Pancreas (tissue), 10 donors: ENCODE measurements at regions not wholly inside any gene's neighbourhood (a gene's known extent, or its start where the extent isn't known, plus 50 kb on each side); places are given as distances from the start of the nearest gene placed in this dataset.

Experiments
- ATAC-seq, 4 donors: fragments of 200-7000 bp; cut with Tn5 transposase; one replicate each; pipeline versions ENCODE4 v1.8.0 to v1.9.1; 2020; ENCODE audit warnings: mild to moderate bottlenecking in 4 of 4, moderate library complexity in 4 of 4
- DNase-seq, 6 donors: peaks; one replicate each; pipeline ENCODE4 v3.0.0-alpha.2; 2020
- FAIRE-seq: peaks from 2 replicates; lab custom pipeline; 2012; peaks lifted over from hg19 to GRCh38; lab: Jason Lieb, UNC
- H3K27ac ChIP-seq, 4 donors: fragments of 200-600 bp; sonication (generic); 1 replicate in 3 of 4; 2 replicates in 1 of 4; pipeline versions ENCODE4 v1.5.0 to v1.8.0; 2020
- H3K27me3 ChIP-seq, 4 donors: fragments of 200-600 bp; one replicate each; pipeline ENCODE4 v1.8.0; 2021
- H3K36me3 ChIP-seq, 3 donors: fragments of 200-600 bp; sonication (generic) in 1 of 3; one replicate each; pipeline versions ENCODE4 v1.5.0 to v1.8.0; 2020 to 2021
- H3K4me1 ChIP-seq, 3 donors: fragments of 200-600 bp; one replicate each; pipeline ENCODE4 v1.8.0; 2021
- H3K4me3 ChIP-seq, 4 donors: fragments of 200-600 bp; sonication (generic) in 2 of 4; one replicate each; pipeline versions ENCODE4 v1.5.0 to v1.8.0; 2020 to 2021
- H3K9me3 ChIP-seq, 4 donors: fragments of 200-600 bp; one replicate each; pipeline ENCODE4 v1.8.0; 2021
- CTCF ChIP-seq, 4 donors: fragments of 200-600 bp; sonication (generic) in 3 of 4; IDR thresholded peaks; one replicate each; pipeline versions ENCODE4 v1.5.0 to v1.8.0; 2021; ENCODE audit warnings: antibody characterized with exemption in 4 of 4
- WGBS, 2 donors: extraction: QIAGEN DNeasy Blood & Tissue Kit; methylation state at CpG; one replicate each; pipeline ENCODE4 v1.1.7; 2013; 5-methylcytosine and 5-hydroxymethylcytosine counted together
- intact Hi-C, 3 donors: fragments of 100-400 bp; cut with DNase I; formaldehyde crosslinking; loops; one replicate each; pipeline versions ENCODE4 v1.11.1 to v1.14.2; 2022
- donor health status: healthy with polysubstance abuse.
- donor health status: DM: no; HTN: no; CAD: no; lungs with moderate emphysema.
- donor health status: DM: no; HTN: no; CAD: no.
- donor health status: control.
- donor health status: control.
- donor health status: Bipolar disorder and iron deficiency.
- donor health status: DM: yes; HTN: yes; CAD: no.
- donor health status: DM: no; HTN: no; CAD: no.
- donor health status: DM: no; HTN: no; CAD: no.
- donor health status: DM: yes; HTN: yes; CAD: no.

GRCh38 chr4:42344749-42345148 is 52.5 kb upstream of the SHISA3 start:
- WGBS, 2 donors: 88 to 92% methylated on average over 2 of the region's 2 CpGs
- ATAC-seq (no peak), DNase-seq (no peak), FAIRE-seq (no peak)
- Histone ChIP-seq H3K9me3 (no peaks in the 10 kb centered on the region), H3K27ac (no peak overlapping the region), H3K4me3 (no peak overlapping the region), H3K4me1 (no peaks in the 10 kb centered on the region), H3K36me3 (no peaks in the 10 kb centered on the region), H3K27me3 (peaks cover 0 to 5% (median 0%) of the 10 kb centered on the region in 4 donors)
- intact Hi-C loops: no loop called here
- TF ChIP-seq CTCF (IDR thresholded peaks at IDR 0.05): no peak

- Histone ChIP-seq H3K4me1 (no peaks in the 10 kb centered on the region), H3K27ac (no peak overlapping the region), H3K36me3 (no peaks in the 10 kb centered on the region), H3K27me3 (peaks cover 0 to 5% (median 0%) of the 10 kb centered on the region in 4 donors), H3K9me3 (no peaks in the 10 kb centered on the region), H3K4me3 (no peak overlapping the region)
- FAIRE-seq (no peak), ATAC-seq (no peak), DNase-seq (peak in 1 of 6 donors; percentile 44)
- no peak for TF ChIP-seq CTCF (IDR thresholded peaks at IDR 0.05)
- 87 to 91% methylated on average over 29 of the region's 29 CpGs for WGBS, 2 donors
- intact Hi-C loops: no loop called here
These were observed 51.2 kb upstream of the SHISA3 start for GRCh38 chr4:42345962-42346544.

GRCh38 chr4:42347076-42347475 is 50.2 kb upstream of the SHISA3 start:
- Histone ChIP-seq H3K27ac (no peak overlapping the region), H3K36me3 (no peaks in the 10 kb centered on the region), H3K9me3 (no peaks in the 10 kb centered on the region), H3K27me3 (peaks cover 0 to 5% (median 0%) of the 10 kb centered on the region in 4 donors), H3K4me3 (no peak overlapping the region), H3K4me1 (no peaks in the 10 kb centered on the region)
- DNase-seq (peak in 1 of 6 donors; percentile 39), FAIRE-seq (no peak), ATAC-seq (no peak)
- intact Hi-C loops: no loop called here
- 93 to 94% methylated on average over 10 of the region's 10 CpGs for WGBS, 2 donors
- TF ChIP-seq CTCF (IDR thresholded peaks at IDR 0.05): no peak
